PFSK-1 (cell line): ENCODE measurements at regions not wholly inside any gene's neighbourhood (a gene's known extent, or its start where the extent isn't known, plus 50 kb on each side); places are given as distances from the start of the nearest gene placed in this dataset.

ENCODE experiments used
- FOXP2 ChIP-seq: optimal IDR thresholded peaks from 2 replicates; pipeline ENCODE3; 2011; ENCODE audit warnings: borderline replicate concordance, control low read depth, inconsistent platforms; ENCODE audit not compliant: insufficient read depth; ENCODE audit errors: extremely low read length, extremely low read depth
- POLR2AphosphoS5 ChIP-seq: IDR thresholded peaks from 2 replicates; pipeline ENCODE4 v1.6.1; 2012; ENCODE audit warnings: low read depth, mild to moderate bottlenecking, control low read depth, low read length, moderate library complexity
- SIN3A ChIP-seq: IDR thresholded peaks from 2 replicates; pipeline ENCODE4 v1.6.1; 2012; ENCODE audit warnings: mild to moderate bottlenecking, low read length, moderate library complexity, borderline replicate concordance; ENCODE audit not compliant: insufficient read depth
- TAF1 ChIP-seq: IDR thresholded peaks from 2 replicates; pipeline ENCODE4 v1.6.1; 2012; ENCODE audit warnings: low read length, control low read depth, borderline replicate concordance; ENCODE audit not compliant: insufficient read depth
- TF ChIP-seq, protein P1 (sequence below), 2 experiments: IDR thresholded peaks; 2 replicates each; pipeline versions ENCODE4 v1.6.1 to v1.8.0; 2011 to 2012; ENCODE audit warnings: low read depth in 2 of 2, low read length in 2 of 2, control low read depth in 1 of 2, inconsistent platforms in 1 of 2, mild to moderate bottlenecking in 1 of 2, moderate library complexity in 1 of 2; ENCODE audit not compliant: insufficient read depth in 1 of 2

DNA sequence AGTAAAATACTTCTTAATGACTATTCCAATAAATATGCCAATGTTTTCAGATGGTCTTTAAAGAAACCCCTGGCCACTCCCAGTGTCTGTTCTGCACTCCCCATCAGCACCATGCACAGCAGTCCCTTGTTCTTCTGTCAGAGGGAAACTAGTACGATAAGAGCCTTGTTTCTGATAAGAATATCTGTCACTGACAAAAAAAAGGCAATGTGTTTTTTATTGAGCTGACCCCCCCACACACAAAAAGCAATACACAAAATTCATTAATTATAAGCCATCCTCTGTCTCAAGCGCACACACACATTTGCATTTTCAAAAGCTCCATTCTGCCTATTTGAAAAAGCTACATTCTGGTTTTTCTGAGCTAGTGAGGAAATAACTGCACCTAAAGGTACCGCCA is 119.1 kb downstream of the ENC1 start:
- no peak for TF ChIP-seq POLR2AphosphoS5
- no peak for TF ChIP-seq SIN3A
- TF ChIP-seq TAF1, result no peak
- TF ChIP-seq, protein P1, sequence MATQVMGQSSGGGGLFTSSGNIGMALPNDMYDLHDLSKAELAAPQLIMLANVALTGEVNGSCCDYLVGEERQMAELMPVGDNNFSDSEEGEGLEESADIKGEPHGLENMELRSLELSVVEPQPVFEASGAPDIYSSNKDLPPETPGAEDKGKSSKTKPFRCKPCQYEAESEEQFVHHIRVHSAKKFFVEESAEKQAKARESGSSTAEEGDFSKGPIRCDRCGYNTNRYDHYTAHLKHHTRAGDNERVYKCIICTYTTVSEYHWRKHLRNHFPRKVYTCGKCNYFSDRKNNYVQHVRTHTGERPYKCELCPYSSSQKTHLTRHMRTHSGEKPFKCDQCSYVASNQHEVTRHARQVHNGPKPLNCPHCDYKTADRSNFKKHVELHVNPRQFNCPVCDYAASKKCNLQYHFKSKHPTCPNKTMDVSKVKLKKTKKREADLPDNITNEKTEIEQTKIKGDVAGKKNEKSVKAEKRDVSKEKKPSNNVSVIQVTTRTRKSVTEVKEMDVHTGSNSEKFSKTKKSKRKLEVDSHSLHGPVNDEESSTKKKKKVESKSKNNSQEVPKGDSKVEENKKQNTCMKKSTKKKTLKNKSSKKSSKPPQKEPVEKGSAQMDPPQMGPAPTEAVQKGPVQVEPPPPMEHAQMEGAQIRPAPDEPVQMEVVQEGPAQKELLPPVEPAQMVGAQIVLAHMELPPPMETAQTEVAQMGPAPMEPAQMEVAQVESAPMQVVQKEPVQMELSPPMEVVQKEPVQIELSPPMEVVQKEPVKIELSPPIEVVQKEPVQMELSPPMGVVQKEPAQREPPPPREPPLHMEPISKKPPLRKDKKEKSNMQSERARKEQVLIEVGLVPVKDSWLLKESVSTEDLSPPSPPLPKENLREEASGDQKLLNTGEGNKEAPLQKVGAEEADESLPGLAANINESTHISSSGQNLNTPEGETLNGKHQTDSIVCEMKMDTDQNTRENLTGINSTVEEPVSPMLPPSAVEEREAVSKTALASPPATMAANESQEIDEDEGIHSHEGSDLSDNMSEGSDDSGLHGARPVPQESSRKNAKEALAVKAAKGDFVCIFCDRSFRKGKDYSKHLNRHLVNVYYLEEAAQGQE (IDR thresholded peaks at IDR 0.05; ENCODE audit: insufficient read depth in 1 of 2, low read depth in 2 of 2, low read length in 2 of 2), result no peak
- no peak for TF ChIP-seq FOXP2
